IMR-90 (cell line): ENCODE measurements at regions not wholly inside any gene's neighbourhood (a gene's known extent, or its start where the extent isn't known, plus 50 kb on each side); places are given as distances from the start of the nearest gene placed in this dataset.

ENCODE experiments used
- ATAC-seq: fragments of 200-7000 bp; cut with Tn5 transposase; 2 replicates; pipeline ENCODE4 v1.9.1; 2020; ENCODE audit warnings: low read depth, mild to moderate bottlenecking, moderate library complexity
- BruUV-seq: library from RNA; stranded (reverse); fragments of 400-500 nt; replicated peaks from 2 replicates; lab custom pipeline; 2021; lab: Mats Ljungman, UMichigan
- CTCF ChIA-PET: fragments of 300-600 bp; formaldehyde crosslinking; extraction: SDS; loops from one replicate; lab custom pipeline; 2021; ENCODE audit warnings: antibody characterized with exemption; lab: Yijun Ruan, JAX
- POLR2A ChIA-PET: fragments of 300-600 bp; sonication (Branson Sonifier 250); formaldehyde crosslinking; loops from one replicate; lab custom pipeline; 2022; ENCODE audit warnings: antibody characterized with exemption; ENCODE audit not compliant: unreplicated experiment; lab: Charles Lee
- DNase-seq: peaks from one replicate; pipeline ENCODE4 v3.0.0; 2013
- H2AFZ ChIP-seq: replicated peaks from 2 replicates; pipeline ENCODE3; 2013; ENCODE audit warnings: low read length, mild to moderate bottlenecking; ENCODE audit not compliant: poor library complexity
- H2AK5ac ChIP-seq: 2 replicates; pipeline ENCODE4 v1.6.1; 2013; ENCODE audit warnings: low read depth, low read length, inconsistent platforms
- H2AK9ac ChIP-seq: replicated peaks from 2 replicates; pipeline ENCODE3; 2013; ENCODE audit warnings: mild to moderate bottlenecking, low read depth, low read length, moderate library complexity; ENCODE audit not compliant: poor library complexity
- H2BK120ac ChIP-seq: 2 replicates; pipeline ENCODE4 v1.6.1; 2013; ENCODE audit warnings: low read depth, low read length, inconsistent platforms
- H2BK15ac ChIP-seq: 3 replicates; pipeline ENCODE4 v1.6.1; 2013; ENCODE audit warnings: low read depth, low read length, inconsistent platforms
- H2BK20ac ChIP-seq: 2 replicates; pipeline ENCODE4 v1.6.1; 2013; ENCODE audit warnings: low read depth, mild to moderate bottlenecking, inconsistent platforms, low read length, moderate library complexity
- H2BK5ac ChIP-seq: 2 replicates; pipeline ENCODE4 v1.6.1; 2013; ENCODE audit warnings: mild to moderate bottlenecking, low read depth, low read length, inconsistent platforms; ENCODE audit not compliant: poor library complexity, severe bottlenecking
- H3K14ac ChIP-seq: replicated peaks from 2 replicates; pipeline ENCODE4 v1.6.1; 2013; ENCODE audit warnings: low read depth, low read length, inconsistent platforms
- H3K18ac ChIP-seq: 2 replicates; pipeline ENCODE4 v1.6.1; 2013; ENCODE audit warnings: low read depth, low read length, control low read depth
- H3K23ac ChIP-seq: 2 replicates; pipeline ENCODE4 v1.6.1; 2013; ENCODE audit warnings: low read depth, low read length, inconsistent platforms
- H3K27ac ChIP-seq: 2 replicates; pipeline ENCODE4 v1.5.1; 2013; ENCODE audit warnings: mild to moderate bottlenecking, control low read depth, low read length; ENCODE audit not compliant: insufficient read depth
- H3K27me3 ChIP-seq: 2 replicates; pipeline ENCODE4 v1.6.1; 2013; ENCODE audit warnings: low read length; ENCODE audit not compliant: control insufficient read depth, insufficient read depth
- H3K36me3 ChIP-seq: 2 replicates; pipeline ENCODE4 v1.6.1; 2013; ENCODE audit warnings: low read length, mixed read lengths; ENCODE audit not compliant: control insufficient read depth, insufficient read depth
- H3K4ac ChIP-seq: 2 replicates; pipeline ENCODE4 v1.6.1; 2013; ENCODE audit warnings: low read depth, low read length, inconsistent platforms
- H3K4me1 ChIP-seq: 2 replicates; pipeline ENCODE4 v1.6.1; 2013; ENCODE audit warnings: low read length, mixed read lengths; ENCODE audit not compliant: control insufficient read depth, insufficient read depth
- H3K4me2 ChIP-seq: 2 replicates; pipeline ENCODE4 v1.6.1; 2013; ENCODE audit warnings: low read depth, mild to moderate bottlenecking, control low read depth, low read length, moderate library complexity
- H3K4me3 ChIP-seq: 2 replicates; pipeline ENCODE4 v1.5.1; 2013; ENCODE audit warnings: low read depth, mild to moderate bottlenecking, control low read depth, low read length, moderate library complexity; ENCODE audit not compliant: insufficient read depth
- H3K56ac ChIP-seq: 2 replicates; pipeline ENCODE4 v1.6.1; 2013; ENCODE audit warnings: low read length, inconsistent platforms; ENCODE audit not compliant: insufficient read depth; ENCODE audit errors: extremely low read depth
- H3K79me1 ChIP-seq, 2 experiments: 2 replicates each; pipeline ENCODE4 v1.6.1; 2013; ENCODE audit warnings: low read length in 2 of 2, inconsistent platforms in 1 of 2, low read depth in 1 of 2
- H3K9ac ChIP-seq: 2 replicates; pipeline ENCODE4 v1.6.1; 2013; ENCODE audit warnings: low read depth, low read length, control low read depth
- H3K9me1 ChIP-seq: 2 replicates; pipeline ENCODE4 v1.6.1; 2013; ENCODE audit warnings: low read length, inconsistent platforms; ENCODE audit not compliant: insufficient read depth
- H3K9me3 ChIP-seq: 2 replicates; pipeline ENCODE4 v1.6.1; 2013; ENCODE audit warnings: low read length; ENCODE audit not compliant: control insufficient read depth, insufficient read depth
- H4K20me1 ChIP-seq: 2 replicates; pipeline ENCODE4 v1.6.1; 2013; ENCODE audit warnings: low read length, inconsistent platforms; ENCODE audit not compliant: insufficient read depth
- H4K5ac ChIP-seq: 2 replicates; pipeline ENCODE4 v1.6.1; 2013; ENCODE audit warnings: mild to moderate bottlenecking, low read depth, low read length, control low read depth
- H4K8ac ChIP-seq, 2 experiments: 2 replicates each; pipeline ENCODE4 v1.6.1; 2013; ENCODE audit warnings: low read depth in 2 of 2, low read length in 2 of 2, control low read depth in 1 of 2, inconsistent platforms in 1 of 2
- H4K91ac ChIP-seq: 2 replicates; pipeline ENCODE4 v1.6.1; 2013; ENCODE audit warnings: low read depth, low read length, inconsistent platforms; ENCODE audit not compliant: insufficient read depth
- BHLHE40 ChIP-seq: fragments of 150-350 bp; IDR thresholded peaks from 2 replicates; pipeline ENCODE4 v1.6.1; 2016; ENCODE audit warnings: mild to moderate bottlenecking, low read depth, low read length
- CEBPB ChIP-seq: IDR thresholded peaks from 2 replicates; pipeline ENCODE4 v1.6.1; 2012; ENCODE audit warnings: low read depth, low read length, improper control_type of control experiment
- CHD1 ChIP-seq: IDR thresholded peaks from 2 replicates; pipeline ENCODE4 v1.6.1; 2012; ENCODE audit warnings: low read depth, low read length, improper control_type of control experiment
- FOS ChIP-seq: fragments of 150-350 bp; IDR thresholded peaks from 2 replicates; pipeline ENCODE4 v1.6.1; 2016; ENCODE audit warnings: low read depth, low read length
- MAZ ChIP-seq: IDR thresholded peaks from 2 replicates; pipeline ENCODE4 v1.6.1; 2012; ENCODE audit warnings: low read depth, mild to moderate bottlenecking, low read length, improper control_type of control experiment, moderate library complexity, borderline replicate concordance
- NFE2L2 ChIP-seq: fragments of 150-350 bp; IDR thresholded peaks from 2 replicates; pipeline ENCODE4 v1.6.1; 2016; ENCODE audit warnings: low read depth, mild to moderate bottlenecking, low read length
- RAD21 ChIP-seq: IDR thresholded peaks from 2 replicates; pipeline ENCODE4 v1.6.1; 2012; ENCODE audit warnings: low read length, improper control_type of control experiment
- RFX5 ChIP-seq: IDR thresholded peaks from 2 replicates; pipeline ENCODE4 v1.8.0; 2012; ENCODE audit warnings: low read depth, mild to moderate bottlenecking, low read length, moderate library complexity
- SMC3 ChIP-seq: fragments of 150-350 bp; IDR thresholded peaks from 2 replicates; pipeline ENCODE4 v1.6.1; 2016; ENCODE audit warnings: low read depth, mild to moderate bottlenecking, antibody characterized with exemption, low read length, moderate library complexity
- WGBS, 2 experiments: methylation state at CpG; one replicate each; pipeline versions ENCODE4 v1.1.5 to v1.1.7; 2013; ENCODE audit warnings: missing lambda C conversion rate in 2 of 2; ENCODE audit not compliant: insufficient read length in 1 of 2; ENCODE audit errors: extremely low coverage in 2 of 2; 5-methylcytosine and 5-hydroxymethylcytosine counted together
- dilution Hi-C: fragments of 300-500 bp; cut with HindIII; formaldehyde crosslinking; loops from one replicate; pipeline ENCODE4 v1.14.3; 2018; ENCODE audit warnings: low sequenced_read_pairs; ENCODE audit not compliant: unreplicated experiment
- in situ Hi-C: fragments of 300-500 bp; cut with MboI; formaldehyde crosslinking; loops from 3 replicates; pipeline ENCODE4 v1.14.3; 2019; ENCODE audit warnings: low sequenced_read_pairs, inconsistent platforms, mixed read lengths
- intact Hi-C: fragments of 100-400 bp; cut with micrococcal nuclease; formaldehyde crosslinking; loops from 2 replicates; pipeline ENCODE4 v1.10.0; 2022
- TF ChIP-seq, protein P1 (sequence below): fragments of 150-350 bp; IDR thresholded peaks from 2 replicates; pipeline ENCODE4 v1.6.1; 2016; ENCODE audit warnings: low read depth, mild to moderate bottlenecking, low read length, moderate library complexity, borderline replicate concordance

DNA sequence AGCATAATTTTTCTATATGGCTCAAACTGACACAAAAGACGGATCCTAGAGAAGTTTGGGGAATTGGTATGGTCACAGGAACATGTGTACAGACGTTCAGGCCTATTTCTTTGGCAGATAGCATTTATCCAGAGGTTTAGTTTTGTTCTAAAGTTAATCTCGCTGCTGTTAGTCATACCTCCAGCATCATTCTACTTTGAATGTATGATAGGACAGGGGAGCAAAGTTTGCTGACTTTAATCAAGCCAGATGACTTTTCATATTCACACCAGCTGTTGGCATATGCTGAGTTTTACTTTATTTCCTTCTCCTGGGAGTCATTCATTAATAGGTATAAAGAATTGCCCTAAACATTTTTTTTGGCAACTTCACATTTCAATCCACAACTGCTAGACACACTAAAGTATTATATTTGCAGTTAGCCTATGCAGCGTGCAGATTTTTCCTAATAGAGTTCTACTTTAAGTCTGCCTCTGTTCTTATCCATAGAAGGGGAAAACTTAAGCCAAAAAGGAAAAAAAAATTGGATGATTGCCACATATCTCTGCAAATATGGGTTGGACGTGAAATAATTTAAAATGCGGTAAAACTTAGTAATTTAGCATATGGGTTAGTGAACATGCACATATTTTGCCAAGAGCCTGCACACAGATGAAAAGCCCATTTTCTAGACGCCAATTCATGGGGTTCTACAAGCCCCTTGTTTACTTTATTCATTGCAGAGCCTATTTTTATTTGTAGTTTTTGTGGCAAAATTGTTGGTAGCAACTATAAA is 213.1 kb downstream of the C7orf25 start:
- Histone ChIP-seq H3K9me3 (no peaks in the 10 kb centered on the region), H3K27me3 (peaks cover 2% of the 10 kb centered on the region), H3K56ac (no peak overlapping the region), H3K4me2 (no peak overlapping the region), H4K5ac (no peak overlapping the region), H4K8ac (no peak overlapping the region), H3K79me1 (no peaks in the 10 kb centered on the region), H3K36me3 (no peaks in the 10 kb centered on the region), H3K4me3 (no peak overlapping the region), H2BK120ac (no peak overlapping the region), H3K9me1 (no peaks in the 10 kb centered on the region), H2BK20ac (no peak overlapping the region), H2BK15ac (no peak overlapping the region), H2AK9ac (no peak overlapping the region), H3K27ac (no peak overlapping the region), H3K4ac (no peak overlapping the region), H3K23ac (no peak overlapping the region), H3K14ac (no peak overlapping the region), H2BK5ac (no peak overlapping the region), H2AK5ac (no peak overlapping the region), H3K9ac (no peak overlapping the region), H3K4me1 (peaks cover 3% of the 10 kb centered on the region; the same call in 1 of the 2 replicates), H4K91ac (no peak overlapping the region), H2AFZ (no peak overlapping the region), H4K20me1 (no peaks in the 10 kb centered on the region), H3K18ac (no peak overlapping the region)
- no peak for ATAC-seq
- BruUV-seq, result no TSS peak
- TF ChIP-seq SMC3, result no peak
- TF ChIP-seq RFX5, result no peak
- no peak for TF ChIP-seq CEBPB
- no peak for TF ChIP-seq FOS
- TF ChIP-seq BHLHE40, result no peak
- no peak for TF ChIP-seq RAD21
- no peak for TF ChIP-seq CHD1
- TF ChIP-seq, protein P1, sequence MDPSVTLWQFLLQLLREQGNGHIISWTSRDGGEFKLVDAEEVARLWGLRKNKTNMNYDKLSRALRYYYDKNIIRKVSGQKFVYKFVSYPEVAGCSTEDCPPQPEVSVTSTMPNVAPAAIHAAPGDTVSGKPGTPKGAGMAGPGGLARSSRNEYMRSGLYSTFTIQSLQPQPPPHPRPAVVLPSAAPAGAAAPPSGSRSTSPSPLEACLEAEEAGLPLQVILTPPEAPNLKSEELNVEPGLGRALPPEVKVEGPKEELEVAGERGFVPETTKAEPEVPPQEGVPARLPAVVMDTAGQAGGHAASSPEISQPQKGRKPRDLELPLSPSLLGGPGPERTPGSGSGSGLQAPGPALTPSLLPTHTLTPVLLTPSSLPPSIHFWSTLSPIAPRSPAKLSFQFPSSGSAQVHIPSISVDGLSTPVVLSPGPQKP, result no peak
- no peak for TF ChIP-seq MAZ
- no peak for TF ChIP-seq NFE2L2
- no peak for DNase-seq
- dilution Hi-C loops, result no loop called here
- ChIA-PET POLR2A (no interaction called here), CTCF (no interaction called here)
- in situ Hi-C loops, result no loop called here
- intact Hi-C loops, result no loop called here
- no CpG with 5 or more reads among the region's 7 CpGs for WGBS, 2 experiments
